NCI-H69 (cell line): ENCODE measurements at regions not wholly inside any gene's neighbourhood (a gene's known extent, or its start where the extent isn't known, plus 50 kb on each side); places are given as distances from the start of the nearest gene placed in this dataset.
"Not testable (repeated sequence)": the region's sequence is repeated elsewhere in the genome, so short reads cannot be mapped to it uniquely, and the experiment has no call there.

ENCODE experiments used
- DNase-seq: peaks from one replicate; lab custom pipeline; 2025; lab: John Stamatoyannopoulos, UW

DNA sequence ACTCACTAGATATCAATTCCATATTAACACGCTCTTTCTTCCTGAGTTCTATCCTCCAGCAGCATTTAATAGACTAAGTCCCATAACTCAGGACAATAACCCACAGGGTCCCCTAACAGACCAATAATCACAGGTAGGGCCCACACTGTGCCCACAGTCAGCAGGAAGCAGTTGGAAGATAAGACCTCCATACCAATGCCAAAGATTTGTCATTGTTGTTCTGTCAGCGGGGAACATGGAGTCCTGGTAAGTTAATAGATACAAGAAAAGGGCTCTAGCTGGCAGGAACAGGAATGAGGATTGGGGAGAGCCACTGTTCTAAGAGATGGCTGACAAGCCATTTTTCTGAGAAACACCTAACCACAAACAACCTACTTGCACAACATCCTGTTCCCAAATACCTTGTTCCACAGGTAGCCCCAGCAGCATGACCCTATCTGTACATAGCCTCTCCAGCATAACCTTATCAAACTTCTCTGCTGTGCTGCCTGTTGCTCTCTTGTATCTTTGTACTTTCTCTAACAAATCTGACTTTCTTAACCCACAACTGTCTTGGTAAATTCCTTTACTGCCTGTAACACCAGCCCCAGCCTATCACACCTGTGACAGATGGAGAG, 142.0 kb upstream of the KCNJ15 start:
- DNase-seq, result no peak

DNA sequence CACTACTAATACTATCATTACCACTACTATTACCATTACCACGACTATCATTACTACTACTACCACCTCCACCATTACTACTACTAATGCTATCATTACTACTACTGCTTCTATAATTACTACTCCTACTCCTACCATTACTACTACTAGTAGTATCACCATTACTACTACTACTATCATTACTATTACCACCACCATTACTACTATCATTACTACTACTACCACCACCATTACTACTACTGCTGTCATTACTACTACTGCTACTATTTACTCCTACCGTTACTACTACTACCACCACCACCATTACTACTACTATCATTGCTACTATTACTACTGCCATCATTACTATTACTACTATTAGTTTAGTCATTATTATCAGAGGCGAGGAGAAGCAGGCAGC, 140.9 kb upstream of the KCNJ15 start:
- DNase-seq, result no peak

DNA sequence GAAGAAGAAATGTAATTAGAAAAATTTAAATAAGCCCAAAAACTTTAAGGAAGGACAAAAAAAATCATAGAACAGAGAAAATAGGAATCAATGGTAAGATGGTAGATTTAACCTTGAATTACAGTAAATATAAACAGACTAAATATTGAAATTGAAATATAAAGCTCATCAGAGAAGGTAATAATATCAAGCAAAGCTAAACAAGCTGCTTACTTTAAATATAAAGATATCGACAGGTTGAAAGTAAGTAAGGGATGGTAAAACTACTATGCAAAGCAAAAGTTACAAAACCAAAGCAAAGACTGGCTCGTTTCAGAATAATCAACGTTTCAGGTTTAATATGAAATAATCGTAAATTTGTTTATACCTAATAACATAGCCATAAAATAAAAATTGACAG, 137.0 kb upstream of the KCNJ15 start:
- DNase-seq, result no peak

DNA sequence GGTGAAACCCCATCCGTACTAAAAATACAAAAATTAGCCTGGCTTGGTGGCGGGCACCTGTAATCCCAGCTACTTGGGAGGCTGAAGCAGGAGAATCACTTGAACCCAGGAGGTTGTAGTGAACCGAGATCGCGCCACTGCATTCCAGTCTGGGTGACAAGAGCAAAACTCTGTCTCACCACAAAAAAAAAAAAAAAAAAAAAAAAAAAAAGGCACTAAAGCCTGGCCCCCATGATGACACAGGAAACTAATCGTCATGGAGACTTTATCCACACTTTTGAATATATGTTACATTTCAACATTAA, 136.2 kb upstream of the KCNJ15 start:
- DNase-seq, result not testable (repeated sequence)

DNA sequence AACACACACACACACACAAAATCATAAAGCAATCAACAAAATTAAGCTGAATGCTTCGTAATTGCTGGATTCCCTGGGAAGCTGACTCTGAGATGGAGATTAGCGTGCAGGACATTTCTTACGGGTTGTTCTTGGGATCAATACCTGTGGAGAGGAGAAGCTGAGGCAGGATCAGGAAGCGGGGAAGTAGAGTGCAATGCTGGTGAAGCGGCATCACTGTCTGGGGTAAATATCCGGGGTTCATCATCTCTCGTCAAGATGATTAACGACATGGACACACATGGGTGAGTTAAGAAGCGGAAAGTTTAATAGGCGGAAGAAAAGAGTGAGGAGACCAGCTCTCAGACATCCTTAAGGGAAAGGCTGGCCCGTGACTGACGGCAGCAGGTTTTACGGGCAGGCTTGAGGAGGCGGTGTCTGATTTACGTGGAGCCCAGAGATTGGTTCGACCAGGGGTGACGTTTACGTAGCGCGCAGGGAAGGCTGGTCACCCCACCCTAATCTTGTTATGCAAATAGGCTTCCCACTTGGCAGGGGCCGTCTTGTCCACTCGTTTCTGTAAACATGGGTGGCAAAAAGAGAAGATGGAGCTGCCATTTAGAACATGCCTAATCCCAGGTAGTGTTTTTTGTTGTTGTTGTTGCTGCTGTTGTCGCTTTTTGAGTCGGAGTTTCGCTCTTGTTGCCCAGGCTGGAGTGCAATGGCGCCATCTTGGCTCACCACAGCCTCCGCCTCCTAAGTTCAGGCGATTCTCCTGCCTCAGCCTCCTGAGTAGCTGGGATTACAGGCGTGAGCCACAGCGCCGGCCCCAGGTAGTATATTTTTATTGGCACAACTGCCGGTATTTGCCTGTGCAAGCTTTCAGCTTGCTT, 135.6 kb upstream of the KCNJ15 start:
- no peak for DNase-seq

DNA sequence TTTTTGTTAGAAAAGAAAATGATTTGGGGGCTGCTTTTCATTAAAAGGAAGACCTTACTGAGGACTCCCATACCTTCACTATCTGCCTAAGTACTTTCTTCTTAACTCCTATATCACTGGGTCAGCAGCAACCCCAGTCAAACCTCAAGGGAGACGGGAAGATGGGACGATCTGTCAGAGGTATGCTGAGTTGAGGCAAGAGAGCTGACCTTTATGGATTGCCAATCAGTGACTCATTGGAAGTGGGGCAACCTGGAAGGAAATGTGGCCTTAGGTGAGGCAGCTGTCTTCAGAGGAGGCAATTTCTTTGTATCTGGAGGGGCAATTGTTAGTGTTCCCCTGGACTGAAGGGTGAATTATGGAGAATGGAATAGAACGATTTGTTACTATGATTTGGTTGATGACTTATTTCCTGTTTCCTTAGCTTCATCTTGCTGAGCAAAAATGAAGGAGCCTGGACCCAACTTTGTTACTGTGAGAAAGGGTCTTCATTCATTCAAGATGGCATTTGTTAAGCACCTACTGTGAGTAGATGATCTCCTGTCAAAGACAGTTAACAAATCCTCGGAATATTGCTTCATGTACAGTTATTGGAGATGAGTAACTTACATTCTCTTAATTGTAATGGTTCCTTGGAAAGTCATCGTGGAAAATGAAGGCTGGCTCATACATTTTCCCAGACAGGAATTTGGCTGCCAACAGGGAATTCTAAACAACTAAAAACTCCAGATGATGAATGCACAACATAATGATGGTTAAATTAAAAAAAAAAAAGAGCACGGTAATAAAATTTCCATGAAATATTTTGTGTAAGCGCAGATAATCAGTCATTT, 134.7 kb upstream of the KCNJ15 start:
- DNase-seq, result no peak

DNA sequence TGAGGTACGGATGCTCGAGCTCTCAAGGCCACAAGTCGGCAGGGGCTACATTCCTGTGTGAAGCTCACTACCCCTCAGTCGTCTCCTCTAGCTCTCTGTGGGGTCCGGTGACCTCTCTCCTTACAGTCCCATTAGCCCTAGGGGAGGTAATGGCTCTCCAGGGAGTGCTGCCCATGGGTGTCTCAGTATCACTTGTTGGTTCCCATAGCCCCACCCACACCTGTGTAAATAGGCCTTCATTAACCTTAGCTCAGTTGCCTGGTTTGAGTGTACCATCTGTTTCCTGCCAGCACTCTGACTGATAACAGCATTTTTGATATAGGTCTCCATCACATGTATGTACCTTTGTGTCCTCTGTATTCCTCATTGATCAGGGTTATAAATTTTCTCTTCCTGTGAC, 133.2 kb upstream of the KCNJ15 start:
- peak; percentile 95 for DNase-seq

DNA sequence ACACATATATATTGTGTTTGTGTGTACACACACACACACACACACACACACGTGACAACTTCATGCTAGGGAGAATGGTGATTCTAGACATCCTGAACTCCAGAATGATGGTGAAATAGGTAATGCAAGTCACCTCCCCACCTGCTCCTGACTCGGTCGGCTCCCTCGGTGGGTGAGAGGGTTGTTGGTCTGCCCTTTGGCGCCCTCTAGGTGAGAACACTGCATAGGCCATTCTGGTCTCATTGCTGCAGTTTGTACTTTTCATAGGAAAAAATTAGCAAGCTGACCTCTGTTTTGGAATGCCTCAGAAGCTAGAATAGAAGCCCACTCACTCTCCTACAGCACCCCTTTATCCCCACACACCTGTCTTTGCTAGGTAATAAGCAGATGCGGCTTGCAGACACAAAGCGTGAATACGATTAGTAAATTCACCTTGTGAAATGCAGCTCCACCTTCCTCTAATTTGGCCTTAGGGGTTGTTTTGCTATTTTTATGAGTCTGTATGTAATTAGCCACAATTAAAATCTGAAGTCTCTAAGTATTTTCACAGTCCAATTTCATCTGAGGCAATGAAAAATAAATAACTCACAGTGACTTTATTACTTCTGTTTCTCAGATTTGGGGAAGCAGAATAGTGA, 130.0 kb upstream of the KCNJ15 start:
- peak; percentile 93 for DNase-seq

DNA sequence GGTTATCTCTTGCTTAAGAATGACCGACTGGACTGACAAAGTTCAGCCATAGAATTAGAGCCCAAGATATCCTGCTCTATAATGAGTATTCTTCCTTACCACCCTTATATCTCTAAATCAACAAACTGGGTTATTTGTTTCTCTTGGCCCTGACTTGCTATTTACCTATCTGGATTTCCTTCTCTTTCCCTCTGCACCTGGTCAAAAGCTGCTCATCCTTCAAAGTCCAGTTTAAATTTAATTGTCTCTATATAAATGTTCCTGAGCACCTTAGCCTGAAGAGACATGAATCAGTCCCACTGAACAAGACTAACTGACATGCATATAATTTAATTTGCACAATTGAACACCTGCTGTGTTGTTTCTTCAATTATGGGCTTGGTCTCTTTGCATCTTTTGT, 127.1 kb upstream of the KCNJ15 start:
- DNase-seq, result peak; percentile 96

DNA sequence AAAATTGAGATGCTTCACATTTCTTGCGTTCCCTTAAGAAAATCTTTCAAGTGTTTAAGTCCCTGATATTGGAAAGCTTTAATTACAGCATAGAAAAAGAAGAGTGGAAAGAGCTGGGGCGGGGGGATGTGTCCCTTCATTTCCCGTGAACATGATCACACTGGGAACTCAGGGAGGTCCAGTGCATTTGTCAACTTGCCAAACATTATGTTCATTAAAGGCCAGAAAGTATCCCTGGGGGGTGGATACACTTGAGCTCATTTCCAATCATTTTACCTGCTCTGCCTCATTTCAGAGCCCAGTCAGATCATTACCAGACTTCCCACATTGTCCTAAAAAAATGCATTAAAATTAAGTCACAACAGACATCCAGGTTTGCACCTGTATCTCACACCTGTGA, 123.6 kb upstream of the KCNJ15 start:
- DNase-seq, result peak; percentile 99

DNA sequence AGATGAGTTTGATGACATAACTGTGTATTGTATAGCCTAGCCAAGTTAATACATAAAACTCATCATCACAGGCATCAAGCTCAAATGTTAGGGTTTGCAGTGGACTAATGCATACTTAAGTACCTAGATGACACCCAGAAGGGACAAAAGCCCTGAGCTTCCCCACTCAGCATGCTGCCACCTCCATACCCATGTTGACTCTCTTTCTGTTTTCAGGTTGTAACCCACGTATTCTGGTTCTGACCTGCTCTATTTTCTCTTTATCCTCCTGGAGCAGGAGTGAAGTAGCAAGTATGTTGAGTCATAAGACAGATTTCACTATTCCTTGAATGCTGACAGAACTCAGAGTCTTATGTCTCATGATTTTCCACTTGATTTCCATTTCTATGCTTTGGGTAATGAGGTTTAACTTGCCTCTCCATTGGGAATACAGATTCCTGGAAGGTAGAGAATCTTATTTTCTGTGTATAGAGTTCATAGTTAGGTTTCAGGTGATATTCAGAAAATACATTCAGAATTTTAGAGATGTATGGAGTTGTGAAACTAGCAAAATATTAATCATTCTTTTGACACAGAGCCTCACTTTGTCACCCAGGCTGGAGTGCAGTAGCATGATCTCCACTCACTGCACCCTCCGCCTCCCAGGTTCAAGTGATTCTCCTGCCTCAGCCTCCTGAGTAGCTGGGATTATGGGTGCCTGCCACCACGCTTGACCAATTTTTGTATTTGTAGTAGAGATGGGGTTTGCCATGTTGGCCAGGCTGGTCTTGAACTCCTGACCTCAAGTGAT, 122.5 kb upstream of the KCNJ15 start:
- no peak for DNase-seq

DNA sequence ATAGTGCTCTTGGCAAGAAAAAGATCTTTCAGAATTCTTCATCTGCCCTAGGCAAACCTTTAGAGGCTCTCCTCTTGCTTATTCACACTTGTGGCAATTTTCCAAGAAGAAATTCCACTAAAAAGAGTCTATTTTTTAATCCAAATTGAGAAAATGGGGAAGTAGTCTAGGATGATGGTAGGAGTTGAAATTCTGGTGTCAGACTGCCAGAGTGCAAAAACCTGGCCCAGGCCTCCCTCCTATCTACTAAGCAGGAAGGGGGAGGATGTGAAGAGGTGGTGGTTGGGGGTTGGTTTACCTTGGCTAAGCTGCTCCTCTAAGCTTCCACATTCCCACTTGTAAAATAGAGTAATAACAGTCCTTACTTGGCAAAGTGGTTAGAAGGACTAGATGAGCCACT, 120.6 kb upstream of the KCNJ15 start:
- peak; percentile 11 for DNase-seq

DNA sequence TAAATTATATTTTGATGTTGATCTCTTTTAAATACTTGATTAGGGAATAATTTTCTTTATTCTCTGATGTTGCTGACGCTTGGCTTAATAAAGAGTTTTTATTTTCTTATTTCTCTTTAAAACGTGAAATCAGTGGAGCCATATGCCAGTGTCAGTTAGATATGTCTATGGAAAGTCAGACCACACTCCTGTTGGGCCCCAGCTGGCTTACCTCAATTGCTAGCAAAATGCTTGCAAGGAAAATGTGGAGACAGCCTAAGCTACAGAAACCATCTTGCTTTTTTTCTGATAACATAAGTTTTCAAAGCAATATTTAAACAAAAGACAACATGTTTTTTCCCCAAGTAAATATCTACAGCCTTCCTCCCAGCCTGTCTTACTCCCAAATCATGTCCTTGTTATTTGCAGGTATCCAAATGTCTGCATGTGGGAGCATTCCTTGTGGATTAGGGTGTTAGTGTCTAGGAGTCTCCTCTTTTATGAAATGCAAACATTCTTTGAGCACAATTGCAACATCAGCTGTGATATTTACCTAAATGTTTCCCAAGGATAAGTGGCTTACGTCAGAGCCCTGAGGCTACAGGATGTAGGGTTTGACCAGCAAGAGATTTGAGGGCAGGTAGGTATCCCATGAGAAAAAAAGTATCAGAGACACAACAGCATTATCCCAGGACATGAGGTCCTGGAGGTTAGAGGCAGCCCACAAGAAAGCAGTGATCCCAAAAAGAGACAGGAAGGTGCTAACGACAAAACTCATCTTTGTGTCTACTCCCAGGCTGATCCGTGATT, 117.2 kb upstream of the KCNJ15 start:
- DNase-seq, result peak; percentile 97

DNA sequence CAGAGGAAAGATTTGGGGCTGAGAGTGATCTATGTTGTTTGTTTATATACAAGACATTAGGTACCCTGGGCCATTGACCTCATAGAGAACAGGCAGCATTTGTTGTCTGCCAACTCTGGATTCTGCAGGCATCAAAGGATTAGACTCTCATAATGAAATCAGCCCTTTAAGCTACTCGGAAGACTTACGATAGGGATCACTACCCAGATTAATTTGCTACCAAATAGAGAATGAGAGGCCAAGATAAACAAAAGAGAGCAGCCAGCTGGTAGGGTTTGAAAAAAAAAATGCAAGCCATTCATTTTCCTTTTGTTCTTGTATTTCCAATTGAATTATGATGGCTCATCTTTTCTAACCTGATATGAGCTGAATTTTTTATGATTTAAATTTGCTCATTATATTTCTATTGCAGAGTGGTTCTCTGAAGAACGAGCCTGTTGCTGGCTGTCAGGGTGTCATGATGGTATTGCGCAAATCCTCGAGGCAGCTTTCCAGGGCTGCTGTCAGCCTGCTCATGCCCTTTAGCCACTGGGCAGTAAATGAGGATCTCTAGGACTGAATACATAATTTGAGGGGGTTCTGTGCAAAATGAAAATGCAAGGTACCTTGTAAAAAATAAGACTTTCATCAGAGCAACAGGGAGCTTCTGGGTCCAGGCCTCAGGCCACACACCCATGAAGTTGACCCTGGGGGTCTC, 116.4 kb upstream of the KCNJ15 start:
- DNase-seq, result peak; percentile 95

DNA sequence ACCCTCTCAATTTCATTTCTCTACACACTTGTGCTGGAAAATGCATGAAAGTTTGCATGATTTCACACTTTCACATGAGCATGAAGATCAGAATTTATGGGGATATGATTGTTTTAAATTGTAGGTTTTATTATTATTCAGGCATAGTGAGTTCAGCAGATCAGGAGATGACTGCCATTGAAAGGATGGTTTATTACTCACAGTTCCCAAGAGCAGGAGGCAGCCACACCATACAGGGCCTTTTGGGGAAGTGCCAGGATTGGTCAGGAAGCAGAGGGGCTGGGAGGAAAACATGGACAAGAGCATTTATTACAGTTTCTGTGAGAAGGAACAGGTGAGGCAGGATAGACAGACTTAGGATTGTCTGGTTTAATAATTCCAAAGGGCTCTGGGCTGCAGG, 114.6 kb upstream of the KCNJ15 start:
- DNase-seq, result peak; percentile 16

DNA sequence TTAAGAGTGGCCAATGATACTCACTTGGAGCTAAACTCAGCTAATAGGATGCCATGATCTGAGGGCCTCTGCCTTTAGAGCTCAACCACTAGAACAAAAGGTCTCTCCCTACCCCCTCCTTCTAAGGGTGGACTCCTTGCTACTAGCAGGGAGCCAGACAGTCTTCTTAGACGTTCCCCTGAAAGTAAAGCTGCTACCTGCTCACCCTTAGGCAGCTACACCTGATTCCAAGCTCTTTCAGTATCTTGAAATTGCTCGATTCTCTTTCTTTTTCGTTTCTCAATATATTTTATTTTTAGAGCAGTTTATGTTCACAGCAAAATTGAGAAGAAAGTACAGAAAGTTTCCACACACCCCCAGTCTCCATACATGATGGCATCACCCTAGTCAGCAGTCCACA, 112.6 kb upstream of the KCNJ15 start:
- no peak for DNase-seq

DNA sequence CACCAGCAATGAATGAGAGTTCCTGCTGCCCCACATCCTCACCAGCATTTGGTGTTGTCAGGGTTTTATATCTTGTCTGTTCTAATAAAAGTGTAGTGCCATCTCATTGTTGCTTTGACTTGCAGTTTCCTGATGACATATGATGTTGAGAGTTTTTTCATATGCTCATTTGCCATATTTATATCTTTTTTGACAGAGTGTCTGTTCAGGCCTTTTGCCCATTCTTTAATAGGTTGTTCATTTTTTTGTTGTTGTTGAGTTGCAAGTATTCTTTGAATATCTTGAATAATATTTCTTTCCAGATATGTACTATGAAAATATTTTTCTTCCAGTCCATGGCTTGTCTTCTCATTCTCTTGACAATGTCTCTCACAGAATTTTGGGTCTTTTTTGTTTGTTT, 111.7 kb upstream of the KCNJ15 start:
- DNase-seq, result no peak

DNA sequence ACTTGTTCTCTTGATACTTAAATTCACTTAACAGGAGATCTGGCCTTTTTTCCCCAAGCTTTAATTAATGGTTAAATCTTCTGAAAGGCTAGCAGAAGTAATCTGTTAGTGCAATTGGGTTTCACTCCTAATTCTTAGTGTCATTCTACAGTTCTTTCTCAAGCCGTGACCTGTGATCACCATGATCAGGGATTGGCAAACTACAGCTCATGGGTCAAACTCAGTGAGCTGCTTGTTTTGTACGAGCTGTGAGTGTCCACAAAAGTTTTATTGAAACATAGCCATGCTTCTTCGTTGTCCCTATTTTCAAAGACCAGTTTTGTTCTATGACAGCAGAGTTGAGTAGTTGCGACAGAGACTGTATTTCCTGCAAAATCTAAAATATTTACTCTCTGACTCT, 109.4 kb upstream of the KCNJ15 start:
- no peak for DNase-seq

DNA sequence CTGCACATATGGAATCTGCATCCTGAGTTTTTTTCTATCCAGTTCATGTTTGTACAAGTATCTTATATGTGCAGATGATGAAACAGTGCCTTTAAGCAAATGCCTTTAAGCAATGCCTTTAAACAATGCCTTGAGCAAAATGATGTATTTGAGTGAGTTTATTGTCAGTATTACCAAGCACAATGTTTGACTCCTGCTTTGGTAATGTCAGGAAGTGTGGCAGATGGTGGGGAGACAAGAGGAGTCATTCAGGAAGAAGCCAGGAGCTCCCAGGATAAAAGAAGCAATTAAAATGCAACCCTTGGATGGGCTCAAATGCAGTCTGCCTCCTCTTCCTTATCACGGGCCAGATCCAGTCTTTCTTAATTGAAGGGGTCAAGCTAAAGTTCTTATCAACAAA, 108.7 kb upstream of the KCNJ15 start:
- peak; percentile 93 for DNase-seq

DNA sequence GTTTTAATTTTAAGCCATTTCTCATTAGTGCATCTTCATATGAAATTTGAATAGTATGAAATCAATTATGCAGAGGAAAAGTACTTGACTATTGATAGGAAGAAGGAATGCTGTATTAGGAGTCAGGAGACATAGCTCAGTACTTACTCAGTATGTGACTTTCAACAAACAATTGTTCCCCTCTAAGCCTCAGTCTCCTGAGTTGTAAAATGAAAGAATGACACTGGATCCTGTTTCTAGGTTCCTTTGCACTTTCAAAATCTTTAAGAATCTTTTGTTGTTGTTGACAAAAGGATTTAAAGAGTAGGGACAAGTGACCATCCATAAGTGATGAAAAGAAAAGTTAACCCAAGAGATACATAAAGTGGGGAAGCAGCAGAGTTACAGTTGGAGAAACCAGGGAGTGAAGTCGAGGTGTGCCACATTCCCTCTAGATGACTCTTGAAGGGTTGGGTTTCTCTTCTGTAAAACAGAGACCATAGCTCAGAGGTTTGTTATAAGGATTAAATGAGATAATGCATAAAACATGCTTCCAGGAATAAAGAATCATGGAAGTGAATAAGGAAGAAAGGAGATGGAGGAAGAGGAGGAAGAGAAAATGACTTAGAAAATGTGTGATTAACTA, 105.7 kb upstream of the KCNJ15 start:
- no peak for DNase-seq
